OCI-LY3 (cell line): ENCODE measurements at regions not wholly inside any gene's neighbourhood (a gene's known extent, or its start where the extent isn't known, plus 50 kb on each side); places are given as distances from the start of the nearest gene placed in this dataset.
A peak's percentile ranks its signal among the peaks of the same experiment; 100 is the strongest.

Experiments
- H2AFZ ChIP-seq: fragments of 200-600, 300-600 bp; shearing (Covaris generic); 2 replicates; pipeline ENCODE4 v1.6.0; 2014; ENCODE audit warnings: antibody characterized with exemption, low read depth, low read length
- H3K27ac ChIP-seq: fragments of 200-600, 300-600 bp; sonication (generic); 2 replicates; pipeline ENCODE4 v1.5.1; 2014; ENCODE audit warnings: mild to moderate bottlenecking, low read length, moderate library complexity, mixed read lengths
- H3K27me3 ChIP-seq: fragments of 200-600, 300-600 bp; sonication (generic); 2 replicates; pipeline ENCODE4 v1.6.1; 2014; ENCODE audit warnings: low read depth, low read length, mixed read lengths
- H3K36me3 ChIP-seq: fragments of 200-600, 300-600 bp; sonication (generic); replicated peaks from 2 replicates; pipeline ENCODE3; 2014; ENCODE audit warnings: low read depth, low read length, mixed read lengths
- H3K4me1 ChIP-seq: fragments of 300-600, 200-600 bp; sonication (generic); 2 replicates; pipeline ENCODE4 v1.6.1; 2014; ENCODE audit warnings: low read length, mixed read lengths
- H3K4me2 ChIP-seq: fragments of 200-600, 300-600 bp; sonication (generic); 2 replicates; pipeline ENCODE4 v1.6.1; 2014; ENCODE audit warnings: low read length, mixed read lengths
- H3K4me3 ChIP-seq: fragments of 300-600, 200-600 bp; sonication (generic); 2 replicates; pipeline ENCODE4 v1.5.1; 2014; ENCODE audit warnings: antibody characterized with exemption, mild to moderate bottlenecking, low read length, moderate library complexity
- H3K79me2 ChIP-seq: fragments of 300-600, 200-600 bp; shearing (Covaris generic); 2 replicates; pipeline ENCODE4 v1.6.1; 2014; ENCODE audit warnings: mild to moderate bottlenecking, low read length, mixed read lengths
- H3K9ac ChIP-seq: fragments of 300-600, 200-600 bp; shearing (Covaris generic); 2 replicates; pipeline ENCODE4 v1.6.0; 2014; ENCODE audit warnings: mild to moderate bottlenecking, low read length, moderate library complexity
- H3K9me3 ChIP-seq: fragments of 200-600, 300-600 bp; shearing (Covaris generic); 2 replicates; pipeline ENCODE4 v1.6.1; 2014; ENCODE audit warnings: low read length, mixed read lengths; ENCODE audit not compliant: insufficient read depth
- H4K20me1 ChIP-seq: fragments of 200-600, 300-600 bp; sonication (generic); 2 replicates; pipeline ENCODE4 v1.6.1; 2016; ENCODE audit warnings: low read length, mixed read lengths; ENCODE audit not compliant: insufficient read depth
- CTCF ChIP-seq: fragments of 200-600, 300-600 bp; sonication (generic); IDR thresholded peaks from 2 replicates; pipeline ENCODE4 v1.5.1; 2014; ENCODE audit warnings: antibody characterized with exemption, low read length, low read depth
- EZH2phosphoT487 ChIP-seq: fragments of 200-600 bp; shearing (Covaris generic); IDR thresholded peaks from 2 replicates; pipeline ENCODE4 v1.6.1; 2018; ENCODE audit warnings: antibody characterized with exemption, mixed run types, low read depth

GRCh38 chr5:158020555-158021418 is 161.8 kb upstream of the CLINT1 start:
- no peak for TF ChIP-seq EZH2phosphoT487
- TF ChIP-seq CTCF, result no peak
- Histone ChIP-seq H3K4me1 (no peaks in the 10 kb centered on the region), H3K79me2 (no peaks in the 10 kb centered on the region), H3K9ac (no peak overlapping the region), H2AFZ (no peak overlapping the region), H4K20me1 (no peaks in the 10 kb centered on the region), H3K9me3 (no peaks in the 10 kb centered on the region), H3K4me3 (no peak overlapping the region), H3K27me3 (no peaks in the 10 kb centered on the region), H3K4me2 (no peak overlapping the region), H3K27ac (no peak overlapping the region), H3K36me3 (no peaks in the 10 kb centered on the region)

- Histone ChIP-seq H3K4me1 (no peaks in the 10 kb centered on the region), H3K79me2 (no peaks in the 10 kb centered on the region), H3K4me2 (no peak overlapping the region), H3K9me3 (no peaks in the 10 kb centered on the region), H3K27ac (no peak overlapping the region), H3K9ac (no peak overlapping the region), H3K4me3 (no peak overlapping the region), H3K27me3 (no peaks in the 10 kb centered on the region), H2AFZ (no peak overlapping the region), H4K20me1 (no peaks in the 10 kb centered on the region), H3K36me3 (no peaks in the 10 kb centered on the region)
- TF ChIP-seq CTCF, result no peak
- no peak for TF ChIP-seq EZH2phosphoT487
Measured at GRCh38 chr5:158017469-158017868, 158.5 kb upstream of the CLINT1 start.

GRCh38 chr5:158014372-158014771 is 155.4 kb upstream of the CLINT1 start:
- H3K27ac ChIP-seq, result no peak overlapping the region
- no peaks in the 10 kb centered on the region for H3K4me1 ChIP-seq
- no peak overlapping the region for H3K4me2 ChIP-seq
- no peaks in the 10 kb centered on the region for H3K79me2 ChIP-seq
- H4K20me1 ChIP-seq, result no peaks in the 10 kb centered on the region
- H2AFZ ChIP-seq, result no peak overlapping the region
- no peaks in the 10 kb centered on the region for H3K9me3 ChIP-seq
- no peaks in the 10 kb centered on the region for H3K36me3 ChIP-seq
- TF ChIP-seq CTCF (no peak), EZH2phosphoT487 (no peak)
- H3K9ac ChIP-seq, result no peak overlapping the region
- no peaks in the 10 kb centered on the region for H3K27me3 ChIP-seq
- no peak overlapping the region for H3K4me3 ChIP-seq

- Histone ChIP-seq H3K4me2 (no peak overlapping the region), H4K20me1 (no peaks in the 10 kb centered on the region), H3K9ac (no peak overlapping the region)
Measured at GRCh38 chr5:158013939-158014338, 155.0 kb upstream of the CLINT1 start.

More at GRCh38 chr5:158013939-158014338, 155.0 kb upstream of the CLINT1 start:
- H3K9me3 ChIP-seq, result no peaks in the 10 kb centered on the region
- H3K27ac ChIP-seq, result no peak overlapping the region
- TF ChIP-seq CTCF, result peak; percentile 10; the same call in 1 of the 2 replicates
- TF ChIP-seq EZH2phosphoT487, result no peak
- H2AFZ ChIP-seq, result no peak overlapping the region
- no peaks in the 10 kb centered on the region for H3K4me1 ChIP-seq
- H3K79me2 ChIP-seq, result no peaks in the 10 kb centered on the region
- H3K4me3 ChIP-seq, result no peak overlapping the region
- no peaks in the 10 kb centered on the region for H3K27me3 ChIP-seq
- H3K36me3 ChIP-seq, result no peaks in the 10 kb centered on the region
